Mucosa of descending colon (tissue), 3 donors: ENCODE measurements at regions not wholly inside any gene's neighbourhood (a gene's known extent, or its start where the extent isn't known, plus 50 kb on each side); places are given as distances from the start of the nearest gene placed in this dataset.

ENCODE experiments used
- ATAC-seq: fragments of 200-7000 bp; cut with Tn5 transposase; one replicate; pipeline ENCODE4 v1.9.1; 2020; ENCODE audit warnings: mild to moderate bottlenecking, moderate library complexity
- DNase-seq, 3 donors: peaks; one replicate each; pipeline ENCODE4 v3.0.0-alpha.2; 2020
- H3K36me3 ChIP-seq: fragments of 200-600 bp; one replicate; pipeline ENCODE4 v1.8.0; 2021; ENCODE audit warnings: low read depth, mild to moderate bottlenecking
- H3K4me1 ChIP-seq: fragments of 200-600 bp; one replicate; pipeline ENCODE4 v1.8.0; 2021; ENCODE audit warnings: low read depth, mild to moderate bottlenecking
- H3K4me3 ChIP-seq: fragments of 200-600 bp; one replicate; pipeline ENCODE4 v1.8.0; 2021; ENCODE audit warnings: mild to moderate bottlenecking
- H3K9me3 ChIP-seq: fragments of 200-600 bp; one replicate; pipeline ENCODE4 v1.8.0; 2021; ENCODE audit warnings: mild to moderate bottlenecking
- intact Hi-C, 2 donors: fragments of 100-400 bp; cut with DNase I in 1 of 2; cut with micrococcal nuclease in 1 of 2; formaldehyde crosslinking; loops; one replicate each; pipeline versions ENCODE4 v1.11.0 to v1.11.1; 2022; cut with DNase I, micrococcal nuclease
- TF ChIP-seq, protein P1 (sequence below): fragments of 200-600 bp; IDR thresholded peaks from one replicate; pipeline ENCODE4 v1.8.0; 2022; ENCODE audit warnings: antibody characterized with exemption, mild to moderate bottlenecking
- donor health status: DM: no; HTN: no; CAD: no; lungs with moderate emphysema.
- donor health status: DM: no; HTN: no; CAD: no.
- donor health status: DM: no; HTN: yes; CAD: no.

DNA sequence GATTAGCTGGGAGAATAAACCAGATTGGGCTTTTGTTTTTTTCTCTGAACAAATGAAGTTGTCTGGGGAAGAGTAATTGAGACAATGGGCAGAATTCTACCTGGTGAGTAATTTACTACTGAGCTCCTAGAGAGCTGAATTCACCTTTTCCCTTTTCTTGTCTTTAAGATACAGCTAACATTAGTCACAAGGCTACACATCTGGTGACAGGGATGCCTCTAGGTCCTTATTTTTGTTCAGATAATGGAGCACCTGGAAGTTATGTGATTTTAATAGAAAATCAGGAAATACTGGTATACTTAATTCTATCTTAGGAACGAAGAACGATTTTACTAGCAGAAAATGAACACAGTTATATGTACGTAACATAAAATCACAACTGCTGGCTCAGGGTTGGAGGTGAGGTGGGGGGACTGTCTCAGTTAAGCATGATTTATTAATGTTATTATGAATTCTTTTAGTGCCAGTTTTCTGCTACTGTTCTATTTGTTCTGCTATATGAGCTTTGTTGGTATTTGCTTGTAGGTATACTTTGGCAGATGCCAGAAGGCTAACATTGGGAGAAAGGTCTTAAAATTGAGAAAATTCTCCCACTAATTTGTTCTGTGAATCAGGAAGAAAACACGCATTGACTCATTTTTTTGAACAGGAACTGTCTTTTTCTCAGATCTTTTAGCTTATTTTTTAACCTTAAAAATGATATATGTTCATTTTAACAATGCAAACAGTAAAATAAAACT lies 482.7 kb upstream of the RGS6 start:
- no peaks in the 10 kb centered on the region for H3K9me3 ChIP-seq
- intact Hi-C loops, result no loop called here
- H3K36me3 ChIP-seq, result no peaks in the 10 kb centered on the region
- TF ChIP-seq, protein P1, sequence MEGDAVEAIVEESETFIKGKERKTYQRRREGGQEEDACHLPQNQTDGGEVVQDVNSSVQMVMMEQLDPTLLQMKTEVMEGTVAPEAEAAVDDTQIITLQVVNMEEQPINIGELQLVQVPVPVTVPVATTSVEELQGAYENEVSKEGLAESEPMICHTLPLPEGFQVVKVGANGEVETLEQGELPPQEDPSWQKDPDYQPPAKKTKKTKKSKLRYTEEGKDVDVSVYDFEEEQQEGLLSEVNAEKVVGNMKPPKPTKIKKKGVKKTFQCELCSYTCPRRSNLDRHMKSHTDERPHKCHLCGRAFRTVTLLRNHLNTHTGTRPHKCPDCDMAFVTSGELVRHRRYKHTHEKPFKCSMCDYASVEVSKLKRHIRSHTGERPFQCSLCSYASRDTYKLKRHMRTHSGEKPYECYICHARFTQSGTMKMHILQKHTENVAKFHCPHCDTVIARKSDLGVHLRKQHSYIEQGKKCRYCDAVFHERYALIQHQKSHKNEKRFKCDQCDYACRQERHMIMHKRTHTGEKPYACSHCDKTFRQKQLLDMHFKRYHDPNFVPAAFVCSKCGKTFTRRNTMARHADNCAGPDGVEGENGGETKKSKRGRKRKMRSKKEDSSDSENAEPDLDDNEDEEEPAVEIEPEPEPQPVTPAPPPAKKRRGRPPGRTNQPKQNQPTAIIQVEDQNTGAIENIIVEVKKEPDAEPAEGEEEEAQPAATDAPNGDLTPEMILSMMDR, result no peak
- peak; percentile 10 for ATAC-seq
- DNase-seq, result no peak
- no peak overlapping the region for H3K4me3 ChIP-seq
- no peaks in the 10 kb centered on the region for H3K4me1 ChIP-seq

DNA sequence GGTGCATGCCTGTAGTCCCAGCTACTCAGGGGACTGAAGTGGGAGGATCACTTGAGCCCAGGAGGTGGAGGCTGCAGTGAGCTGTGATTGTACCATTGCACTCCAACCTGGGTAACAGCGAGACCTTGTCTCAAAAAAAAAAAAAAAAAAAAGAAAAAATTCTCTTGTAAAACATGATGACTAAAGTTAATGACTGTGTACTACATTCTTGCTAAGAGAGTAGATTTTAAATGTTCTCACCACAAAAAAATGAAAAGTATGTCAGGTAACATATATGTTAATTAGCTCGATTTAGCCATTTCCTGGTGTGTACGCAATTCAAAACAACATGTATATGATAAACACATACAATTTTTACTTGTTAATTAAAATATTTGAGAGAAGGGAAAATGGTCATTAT lies 480.7 kb upstream of the RGS6 start:
- intact Hi-C loops, result no loop called here
- ATAC-seq, result no peak

DNA sequence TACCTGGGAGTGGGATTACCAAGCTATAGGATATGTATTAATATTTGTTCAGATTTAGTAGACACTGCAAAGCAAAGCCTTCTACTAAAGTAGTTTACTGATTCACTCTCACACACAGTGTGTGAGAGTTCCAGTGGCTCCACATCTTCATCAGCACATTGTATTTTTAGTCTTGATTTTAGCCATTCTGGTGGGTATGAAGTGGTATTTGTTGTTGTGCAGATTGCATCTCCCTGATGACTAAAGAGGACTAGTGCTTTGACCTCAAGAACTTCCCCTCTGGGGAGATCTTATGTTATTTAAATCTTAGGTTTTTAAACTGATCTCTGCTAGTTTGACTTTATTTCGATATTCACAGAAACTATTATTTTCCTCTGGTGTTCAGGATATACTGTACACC lies 479.7 kb upstream of the RGS6 start:
- H3K36me3 ChIP-seq, result no peaks in the 10 kb centered on the region
- H3K9me3 ChIP-seq, result no peaks in the 10 kb centered on the region
- TF ChIP-seq, protein P1, result no peak
- ATAC-seq, result no peak
- DNase-seq, result no peak
- no peaks in the 10 kb centered on the region for H3K4me1 ChIP-seq
- H3K4me3 ChIP-seq, result no peak overlapping the region
- intact Hi-C loops, result no loop called here

More for the DNA sequence above, 480.7 kb upstream of the RGS6 start:
- Histone ChIP-seq H3K9me3 (no peaks in the 10 kb centered on the region), H3K36me3 (no peaks in the 10 kb centered on the region), H3K4me3 (no peak overlapping the region), H3K4me1 (no peaks in the 10 kb centered on the region)
- TF ChIP-seq, protein P1, result no peak
- DNase-seq, result no peak

DNA sequence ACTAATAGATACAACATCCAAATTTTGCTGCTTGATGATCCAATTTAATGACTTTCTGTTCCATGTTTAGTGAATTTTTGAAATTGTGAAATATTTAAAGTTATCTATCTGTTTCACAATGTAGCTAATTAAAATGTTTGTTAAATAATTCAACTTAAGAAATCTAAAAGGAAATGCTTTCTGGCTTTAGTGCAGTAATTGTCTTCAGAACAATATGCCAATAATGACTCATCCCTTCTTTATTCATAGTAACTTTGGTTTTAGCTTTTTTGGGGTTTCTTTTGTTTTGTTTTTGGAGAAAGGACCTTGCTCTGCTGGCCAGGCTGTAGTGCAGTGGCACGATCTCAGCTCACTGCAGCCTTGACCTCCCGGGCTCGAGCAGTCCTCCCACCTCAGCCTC lies 479.2 kb upstream of the RGS6 start:
- Histone ChIP-seq H3K9me3 (no peaks in the 10 kb centered on the region), H3K4me3 (no peak overlapping the region), H3K4me1 (no peaks in the 10 kb centered on the region), H3K36me3 (no peaks in the 10 kb centered on the region)
- ATAC-seq (no peak), DNase-seq (no peak)
- TF ChIP-seq, protein P1, result no peak
- intact Hi-C loops, result no loop called here

DNA sequence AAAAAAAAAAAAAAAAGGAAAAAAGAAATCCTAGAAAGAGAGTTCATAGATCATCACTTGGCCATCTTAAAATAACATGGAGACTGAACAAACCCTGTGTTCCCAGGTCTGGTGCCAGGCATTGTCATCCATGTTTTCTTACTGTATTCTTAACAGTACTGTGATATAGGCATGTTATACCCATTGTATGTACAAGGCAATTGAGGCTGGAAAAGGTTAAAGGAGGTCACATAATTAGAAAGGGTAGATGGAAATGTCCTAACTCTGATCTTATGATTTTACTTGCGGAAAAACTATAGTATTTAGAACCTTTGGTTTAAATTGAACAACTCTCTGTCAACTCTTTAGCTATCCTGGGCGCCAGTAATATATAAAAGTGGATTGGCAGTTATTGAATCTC lies 478.2 kb upstream of the RGS6 start:
- DNase-seq (no peak), ATAC-seq (no peak)
- intact Hi-C loops, result no loop called here
- Histone ChIP-seq H3K36me3 (no peaks in the 10 kb centered on the region), H3K4me1 (no peaks in the 10 kb centered on the region), H3K9me3 (no peaks in the 10 kb centered on the region), H3K4me3 (no peak overlapping the region)
- TF ChIP-seq, protein P1, result no peak
